ENCODE measurements at regions not wholly inside any gene's neighbourhood (a gene's known extent, or its start where the extent isn't known, plus 50 kb on each side); places are given as distances from the start of the nearest gene placed in this dataset.

- no peak for DNase-seq
These were observed 162.0 kb downstream of the COL6A3 start for GRCh38 chr2:237251986-237252385.

GRCh38 chr2:237253046-237253702 is 160.8 kb downstream of the COL6A3 start:
- no peak for DNase-seq

- no peak for DNase-seq
These were observed 159.5 kb downstream of the COL6A3 start for GRCh38 chr2:237254369-237254861.

- no peak for DNase-seq
These were observed 158.9 kb downstream of the COL6A3 start for GRCh38 chr2:237254911-237255578.

GRCh38 chr2:237256887-237257286 is 157.1 kb downstream of the COL6A3 start:
- no peak for DNase-seq

- DNase-seq = no peak
These were observed 156.5 kb downstream of the COL6A3 start for GRCh38 chr2:237257471-237257951.

GRCh38 chr2:237258116-237258515 is 155.8 kb downstream of the COL6A3 start:
- DNase-seq = no peak

- DNase-seq = no peak
These were observed 155.3 kb downstream of the COL6A3 start for GRCh38 chr2:237258615-237259014.

- DNase-seq = no peak
These were observed 154.8 kb downstream of the COL6A3 start for GRCh38 chr2:237259201-237259600.

GRCh38 chr2:237260039-237260620 is 153.8 kb downstream of the COL6A3 start:
- no peak for DNase-seq

GRCh38 chr2:237260686-237261085 is 153.3 kb downstream of the COL6A3 start:
- DNase-seq = no peak

- DNase-seq = no peak
These were observed 152.6 kb downstream of the COL6A3 start for GRCh38 chr2:237261327-237261726.

- DNase-seq = no peak
These were observed 150.9 kb downstream of the COL6A3 start for GRCh38 chr2:237262838-237263771.

- no peak for DNase-seq
These were observed 149.3 kb downstream of the COL6A3 start for GRCh38 chr2:237264480-237265219.

- DNase-seq = no peak
These were observed 145.8 kb downstream of the COL6A3 start for GRCh38 chr2:237268004-237268708.

GRCh38 chr2:237269138-237269875 is 144.7 kb downstream of the COL6A3 start:
- DNase-seq = no peak

- DNase-seq = no peak
These were observed 143.4 kb downstream of the COL6A3 start for GRCh38 chr2:237270520-237270919.

GRCh38 chr2:237271698-237272652 is 142.0 kb downstream of the COL6A3 start:
- no peak for DNase-seq
